WI38 (cell line): ENCODE measurements at regions not wholly inside any gene's neighbourhood (a gene's known extent, or its start where the extent isn't known, plus 50 kb on each side); places are given as distances from the start of the nearest gene placed in this dataset.

ENCODE experiments used
- H3K4me3 ChIP-seq: 2 replicates; pipeline ENCODE4 v1.5.1; 2011; ENCODE audit warnings: low read depth, mild to moderate bottlenecking, control low read depth, low read length
- TF ChIP-seq, protein P1 (sequence below): IDR thresholded peaks from 2 replicates; pipeline ENCODE4 v1.5.1; 2012; ENCODE audit warnings: low read depth, mild to moderate bottlenecking, control low read depth, low read length

DNA sequence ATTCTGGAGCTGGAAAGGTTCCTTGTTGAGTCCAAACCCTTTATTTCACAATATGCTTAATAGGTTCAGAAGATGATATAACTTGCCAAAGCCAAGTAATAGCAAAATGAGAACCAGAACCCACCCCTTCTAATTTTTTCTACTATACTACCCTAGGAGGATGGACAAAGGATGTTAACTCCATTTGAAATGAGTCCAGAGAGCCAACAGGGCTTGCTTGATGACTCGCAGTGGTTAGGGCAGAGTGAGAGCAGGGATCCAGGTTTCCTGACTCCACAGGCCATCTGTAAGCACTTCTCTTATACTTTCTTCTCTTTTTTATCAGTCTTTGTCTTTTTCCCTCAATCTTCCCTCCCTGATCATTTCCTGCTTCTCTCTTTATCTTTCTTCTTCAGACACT, 668.1 kb downstream of the MED13L start:
- TF ChIP-seq, protein P1, sequence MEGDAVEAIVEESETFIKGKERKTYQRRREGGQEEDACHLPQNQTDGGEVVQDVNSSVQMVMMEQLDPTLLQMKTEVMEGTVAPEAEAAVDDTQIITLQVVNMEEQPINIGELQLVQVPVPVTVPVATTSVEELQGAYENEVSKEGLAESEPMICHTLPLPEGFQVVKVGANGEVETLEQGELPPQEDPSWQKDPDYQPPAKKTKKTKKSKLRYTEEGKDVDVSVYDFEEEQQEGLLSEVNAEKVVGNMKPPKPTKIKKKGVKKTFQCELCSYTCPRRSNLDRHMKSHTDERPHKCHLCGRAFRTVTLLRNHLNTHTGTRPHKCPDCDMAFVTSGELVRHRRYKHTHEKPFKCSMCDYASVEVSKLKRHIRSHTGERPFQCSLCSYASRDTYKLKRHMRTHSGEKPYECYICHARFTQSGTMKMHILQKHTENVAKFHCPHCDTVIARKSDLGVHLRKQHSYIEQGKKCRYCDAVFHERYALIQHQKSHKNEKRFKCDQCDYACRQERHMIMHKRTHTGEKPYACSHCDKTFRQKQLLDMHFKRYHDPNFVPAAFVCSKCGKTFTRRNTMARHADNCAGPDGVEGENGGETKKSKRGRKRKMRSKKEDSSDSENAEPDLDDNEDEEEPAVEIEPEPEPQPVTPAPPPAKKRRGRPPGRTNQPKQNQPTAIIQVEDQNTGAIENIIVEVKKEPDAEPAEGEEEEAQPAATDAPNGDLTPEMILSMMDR = no peak
- H3K4me3 ChIP-seq = no peak overlapping the region

DNA sequence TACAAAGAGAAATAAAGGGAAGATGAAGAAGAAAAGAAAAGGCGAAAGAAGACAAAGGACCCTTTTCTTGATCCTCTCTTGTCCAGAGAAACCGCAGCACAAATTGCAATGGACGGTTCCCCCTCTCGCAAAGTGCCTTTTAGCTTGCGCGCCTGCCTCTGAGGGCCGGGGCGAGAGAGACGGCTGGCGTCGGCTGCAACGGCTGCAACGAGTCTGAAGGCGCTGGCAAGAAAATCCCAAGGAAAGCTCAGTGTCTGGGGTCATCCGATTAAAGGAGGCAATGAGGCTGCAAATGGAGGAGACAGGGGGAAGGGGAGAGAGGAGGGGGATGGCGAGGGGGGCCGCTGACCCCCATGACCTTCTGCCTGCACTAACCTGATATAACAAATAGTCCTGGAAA, 671.5 kb downstream of the MED13L start:
- H3K4me3 ChIP-seq = no peak overlapping the region
- TF ChIP-seq, protein P1 = no peak

DNA sequence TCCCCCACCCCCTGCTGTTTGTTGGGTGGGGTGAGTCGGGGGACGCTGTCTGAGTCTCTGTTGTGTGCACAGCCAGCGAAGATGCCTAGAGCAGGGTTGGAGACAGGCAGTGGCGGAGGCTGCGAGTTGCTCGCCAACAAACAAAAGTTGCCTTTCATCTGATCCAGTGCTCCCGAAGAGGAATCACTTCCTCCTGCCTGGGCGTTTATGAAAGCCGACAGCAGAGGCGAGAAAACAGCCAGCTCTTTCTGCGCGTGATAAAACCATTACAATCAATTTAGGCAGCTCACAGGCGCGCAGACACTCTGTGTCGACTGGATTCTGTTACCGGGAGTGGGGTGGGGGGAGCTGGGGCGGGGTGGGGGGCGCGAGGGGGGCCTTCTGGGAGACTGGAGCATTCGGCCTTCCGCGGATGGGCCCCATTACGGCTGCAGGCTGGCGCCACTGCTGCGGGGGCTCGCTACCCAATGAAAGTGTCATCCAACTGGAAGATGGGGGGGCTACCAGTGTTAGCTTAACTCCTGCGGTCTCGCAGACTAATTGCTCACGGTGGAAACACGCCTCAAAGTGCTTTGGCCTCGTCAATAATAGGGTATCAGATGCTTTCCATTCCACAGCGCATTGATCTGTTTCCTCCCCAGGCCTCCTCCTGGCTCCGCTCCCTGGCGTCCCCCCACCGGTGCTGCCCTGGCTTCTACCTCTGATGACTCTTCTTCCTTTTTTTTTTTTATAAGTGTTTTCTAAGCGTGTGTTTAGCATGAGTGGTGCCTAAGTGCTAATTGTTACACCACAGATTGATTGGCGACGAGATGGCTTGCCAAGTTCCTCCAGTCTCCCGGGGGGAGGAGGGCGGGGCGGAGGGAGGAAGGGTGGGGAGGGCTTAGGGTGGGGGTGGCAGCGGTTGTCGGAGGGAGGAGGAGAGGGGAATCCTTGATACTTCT, 678.4 kb downstream of the MED13L start:
- TF ChIP-seq, protein P1 = no peak
- H3K4me3 ChIP-seq = no peak overlapping the region

DNA sequence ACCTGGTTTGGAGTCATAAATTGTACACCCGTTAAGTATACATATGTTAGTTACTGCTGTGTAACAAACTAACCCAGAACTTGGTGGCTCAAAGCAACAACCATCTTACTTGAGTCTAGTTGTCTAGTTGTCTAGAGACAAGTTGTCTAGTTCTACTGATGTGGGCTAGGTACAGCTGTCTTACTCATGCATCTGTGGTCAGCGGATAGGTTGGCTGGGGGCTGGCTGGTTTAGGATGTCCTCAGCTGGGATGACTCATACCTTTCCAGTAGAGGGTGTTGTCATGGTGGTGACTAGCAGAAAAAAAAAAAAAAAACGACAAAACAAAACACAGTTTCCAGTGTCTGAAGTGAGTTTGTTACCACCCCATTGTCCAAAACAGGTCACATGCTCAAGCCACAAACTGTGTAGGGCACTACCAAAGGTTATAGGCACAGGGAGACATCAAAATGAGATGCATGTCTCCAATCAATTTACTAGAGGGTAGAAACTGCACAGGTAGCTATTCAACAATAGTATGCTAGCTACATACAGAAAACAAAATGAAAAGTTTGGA, 680.3 kb downstream of the MED13L start:
- TF ChIP-seq, protein P1 = no peak
- H3K4me3 ChIP-seq = no peak overlapping the region

DNA sequence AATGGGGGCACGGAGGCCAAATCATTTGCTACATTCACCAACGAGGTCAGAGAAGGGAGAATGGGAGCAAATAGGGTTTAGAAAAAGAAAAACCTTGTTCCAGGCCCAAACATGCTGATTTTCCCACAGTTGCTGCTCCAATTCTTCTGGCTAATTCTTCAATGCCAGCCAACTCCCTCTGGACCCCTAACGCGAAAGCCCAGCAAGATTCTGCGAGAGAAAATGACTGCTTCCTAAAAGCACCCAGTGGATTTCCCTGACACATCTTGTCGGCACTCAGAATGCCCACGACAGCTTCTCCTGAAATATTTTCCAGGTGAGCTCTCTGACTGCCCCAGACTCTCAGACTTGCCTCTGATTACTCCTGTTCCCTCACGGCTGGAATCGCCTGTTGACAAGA, 689.4 kb downstream of the MED13L start:
- no peak overlapping the region for H3K4me3 ChIP-seq
- TF ChIP-seq, protein P1 = no peak

DNA sequence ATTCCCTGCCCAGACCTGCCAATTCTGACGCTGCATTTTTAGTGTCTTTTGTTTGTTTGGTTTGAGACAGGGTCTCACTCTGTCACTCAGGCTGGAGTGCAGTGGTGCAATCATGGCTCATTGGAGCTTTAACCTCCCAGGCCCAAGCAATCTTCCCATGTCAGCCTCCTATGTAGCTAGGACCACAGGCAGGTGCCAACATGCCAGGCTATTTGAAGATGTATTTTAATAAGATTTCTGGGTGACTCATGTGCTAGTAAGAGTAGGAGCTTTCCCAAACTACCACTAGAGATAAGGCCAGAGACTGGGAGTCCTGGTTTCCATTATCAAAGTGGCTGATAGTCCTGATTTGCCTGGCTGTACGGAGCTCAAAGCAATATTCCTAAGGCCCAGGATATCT, 693.3 kb downstream of the MED13L start:
- TF ChIP-seq, protein P1 = no peak

DNA sequence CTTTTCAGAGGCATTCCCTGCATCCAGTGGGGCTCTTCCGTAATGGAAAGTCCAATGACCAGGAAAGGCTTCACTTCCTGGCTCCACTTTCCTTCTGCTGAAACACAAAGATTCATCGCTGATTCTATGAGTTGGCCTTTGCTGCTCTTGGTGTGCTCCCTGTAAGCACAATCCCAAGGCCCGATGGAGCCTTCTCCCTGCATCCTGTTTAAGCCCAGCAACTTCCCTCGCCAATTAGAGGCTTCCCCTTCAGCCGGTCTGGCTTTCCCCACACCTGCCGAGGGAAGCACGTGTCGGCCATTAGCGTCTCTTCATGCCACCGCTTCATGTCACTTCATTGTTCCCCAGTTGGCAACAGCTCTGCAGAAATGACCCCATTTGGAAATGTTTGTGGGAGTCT, 693.9 kb downstream of the MED13L start:
- TF ChIP-seq, protein P1 = no peak
- no peak overlapping the region for H3K4me3 ChIP-seq

More for the DNA sequence above, 693.3 kb downstream of the MED13L start:
- H3K4me3 ChIP-seq = no peak overlapping the region
